Small intestine (tissue), 7 donors: ENCODE measurements at regions not wholly inside any gene's neighbourhood (a gene's known extent, or its start where the extent isn't known, plus 50 kb on each side); places are given as distances from the start of the nearest gene placed in this dataset.

Source experiments
- DNase-seq, 2 donors: peaks; one replicate each; pipeline versions ENCODE4 v3.0.0 to v3.0.0-alpha.2; 2013
- FAIRE-seq: peaks from 2 replicates; lab custom pipeline; 2012; peaks lifted over from hg19 to GRCh38; lab: Jason Lieb, UNC
- H3K27ac ChIP-seq, 3 donors: one replicate each; pipeline ENCODE4 v1.5.1; 2013; ENCODE audit warnings: low read length in 2 of 3, mild to moderate bottlenecking in 2 of 3, control low read depth in 1 of 3, inconsistent platforms in 1 of 3, low read depth in 1 of 3, moderate library complexity in 1 of 3
- H3K27me3 ChIP-seq, 3 donors: one replicate each; pipeline ENCODE4 v1.6.1; 2013; ENCODE audit warnings: low read length in 3 of 3, inconsistent platforms in 1 of 3; ENCODE audit not compliant: control insufficient read depth in 3 of 3, insufficient read depth in 3 of 3
- H3K36me3 ChIP-seq, 3 donors: one replicate each; pipeline ENCODE4 v1.6.1; 2013; ENCODE audit warnings: low read length in 3 of 3, inconsistent platforms in 1 of 3, low read depth in 1 of 3, mild to moderate bottlenecking in 1 of 3, moderate library complexity in 1 of 3; ENCODE audit not compliant: control insufficient read depth in 3 of 3, insufficient read depth in 2 of 3
- H3K4me1 ChIP-seq, 3 donors: one replicate each; pipeline ENCODE4 v1.6.1; 2013; ENCODE audit warnings: low read length in 2 of 3, inconsistent platforms in 1 of 3, low read depth in 1 of 3, mild to moderate bottlenecking in 1 of 3, moderate library complexity in 1 of 3; ENCODE audit not compliant: control insufficient read depth in 3 of 3, insufficient read depth in 2 of 3
- H3K4me3 ChIP-seq, 3 donors: one replicate each; pipeline ENCODE4 v1.5.1; 2013; ENCODE audit warnings: low read length in 3 of 3, control low read depth in 1 of 3, inconsistent platforms in 1 of 3, low read depth in 1 of 3, mild to moderate bottlenecking in 1 of 3, moderate library complexity in 1 of 3
- H3K9me3 ChIP-seq, 2 donors: one replicate each; pipeline ENCODE4 v1.6.1; 2013; ENCODE audit warnings: low read depth in 1 of 2, low read length in 1 of 2; ENCODE audit not compliant: control insufficient read depth in 2 of 2, insufficient read depth in 1 of 2
- WGBS, 3 donors: extraction: QIAGEN DNeasy Blood & Tissue Kit; methylation state at CpG; one replicate each; pipeline ENCODE4 v1.1.7; 2013; 5-methylcytosine and 5-hydroxymethylcytosine counted together
- donor health status: healthy with polysubstance abuse.
- donor health status: control.
- donor health status: control.
- donor health status: Bipolar disorder and iron deficiency.
- donor health status: healthy.

- no peaks in the 10 kb centered on the region for H3K4me1 ChIP-seq
- no peaks in the 10 kb centered on the region for H3K9me3 ChIP-seq
- peaks cover 0 to 5% (median 0%) of the 10 kb centered on the region in 3 donors for H3K27me3 ChIP-seq
- no peak overlapping the region for H3K27ac ChIP-seq
- WGBS, 3 donors = 71 to 78% (median 72%) methylated on average over 12 of the region's 12 CpGs
- H3K36me3 ChIP-seq = no peaks in the 10 kb centered on the region
- no peak overlapping the region for H3K4me3 ChIP-seq
- DNase-seq = no peak
- no peak for FAIRE-seq
Measured at GRCh38 chr11:119511614-119512306, 88.8 kb upstream of the THY1 start.

DNA sequence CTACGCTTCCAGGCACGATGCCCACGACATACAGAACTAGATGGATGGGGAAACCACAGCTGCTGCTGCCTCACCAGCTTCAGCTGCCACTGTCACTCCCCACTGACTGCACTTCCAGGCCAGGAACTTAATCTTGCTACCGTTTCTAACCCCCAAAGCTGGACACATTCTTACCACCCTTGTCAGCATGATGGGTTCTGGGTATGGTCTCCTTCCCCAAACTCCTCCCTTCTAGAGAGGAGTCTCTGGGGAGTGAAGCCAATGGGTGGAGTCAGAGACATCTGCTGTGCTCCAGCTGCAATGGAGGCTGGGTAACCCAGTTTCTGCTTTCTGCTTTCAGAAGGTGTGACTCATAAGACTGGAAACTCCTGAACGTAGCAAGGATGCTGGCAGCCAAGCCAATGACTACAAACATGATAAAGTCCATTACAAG lies 87.0 kb upstream of the THY1 start:
- FAIRE-seq (no peak), DNase-seq (no peak)
- 42 to 45% (median 44%) methylated on average over 5 of the region's 5 CpGs for WGBS, 3 donors

DNA sequence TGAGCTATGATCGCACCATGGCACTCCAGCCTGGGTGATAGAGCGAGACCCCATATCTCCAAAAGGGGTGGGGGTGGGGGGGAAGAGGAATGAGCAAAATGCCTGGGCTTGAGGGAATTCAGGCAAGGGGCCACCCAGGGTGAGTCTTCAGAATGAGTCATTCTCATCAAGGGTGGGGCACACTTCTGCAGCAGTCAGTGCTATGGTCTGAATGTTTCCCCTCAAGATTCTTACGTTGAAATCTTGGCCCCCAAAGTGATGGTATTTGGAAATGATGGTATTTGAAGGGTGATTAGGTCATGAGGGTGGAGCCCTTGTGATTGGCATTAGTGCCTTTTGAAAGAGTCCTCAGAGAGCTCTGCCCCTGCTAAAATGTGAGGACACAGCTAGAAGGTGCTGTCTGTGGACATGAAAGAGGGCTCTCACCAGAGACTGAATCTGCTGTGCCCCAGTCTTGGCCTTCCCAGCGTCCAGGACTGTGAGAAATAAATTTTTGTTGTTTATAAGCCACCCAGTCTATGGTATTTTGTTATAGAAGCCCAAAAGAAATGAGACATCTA lies 86.4 kb upstream of the THY1 start:
- 60 to 72% (median 65%) methylated on average over 4 of the region's 4 CpGs for WGBS, 3 donors
- Histone ChIP-seq H3K27me3 (peaks cover 0 to 5% (median 0%) of the 10 kb centered on the region in 3 donors), H3K9me3 (no peaks in the 10 kb centered on the region), H3K36me3 (no peaks in the 10 kb centered on the region), H3K27ac (no peak overlapping the region), H3K4me1 (no peaks in the 10 kb centered on the region), H3K4me3 (no peak overlapping the region)
- FAIRE-seq (no peak), DNase-seq (no peak)

More for the DNA sequence above, 87.0 kb upstream of the THY1 start:
- Histone ChIP-seq H3K4me3 (no peak overlapping the region), H3K9me3 (no peaks in the 10 kb centered on the region), H3K27ac (no peak overlapping the region), H3K27me3 (peaks cover 0 to 5% (median 0%) of the 10 kb centered on the region in 3 donors), H3K36me3 (no peaks in the 10 kb centered on the region), H3K4me1 (no peaks in the 10 kb centered on the region)

- Histone ChIP-seq H3K4me3 (no peak overlapping the region), H3K27me3 (peaks cover 0 to 9% (median 0%) of the 10 kb centered on the region in 3 donors), H3K4me1 (no peaks in the 10 kb centered on the region), H3K27ac (no peak overlapping the region), H3K9me3 (peaks cover 0 to 4% of the 10 kb centered on the region in 2 donors), H3K36me3 (no peaks in the 10 kb centered on the region)
- FAIRE-seq (no peak), DNase-seq (no peak)
- WGBS, 3 donors = 38 to 63% (median 50%) methylated on average over 3 of the region's 3 CpGs
Measured at GRCh38 chr11:119506436-119506835, 83.5 kb upstream of the THY1 start.

DNA sequence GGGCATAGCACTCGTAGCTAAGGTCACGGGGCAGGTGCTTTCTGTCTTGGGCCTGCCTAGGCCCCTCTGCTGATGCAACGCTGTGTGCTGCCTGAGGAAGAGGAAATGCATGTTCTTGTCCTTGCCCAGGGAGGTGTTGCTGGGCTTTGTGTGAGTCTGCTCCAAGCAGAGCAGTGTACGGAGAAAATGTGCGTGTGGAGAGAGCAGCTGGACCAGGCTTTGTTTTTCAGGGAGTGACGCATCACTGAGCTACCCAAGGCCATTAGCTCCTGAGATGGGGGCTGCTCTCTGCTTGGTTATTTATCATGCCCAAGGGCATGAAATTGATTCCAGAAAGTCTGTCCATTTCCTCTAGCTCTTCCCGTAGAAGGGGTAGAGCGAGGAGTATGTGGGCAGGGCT lies 82.9 kb upstream of the THY1 start:
- Histone ChIP-seq H3K36me3 (no peaks in the 10 kb centered on the region), H3K27me3 (peaks cover 0 to 11% (median 0%) of the 10 kb centered on the region in 3 donors), H3K27ac (no peak overlapping the region), H3K4me1 (no peaks in the 10 kb centered on the region), H3K9me3 (peaks cover 0 to 4% of the 10 kb centered on the region in 2 donors), H3K4me3 (no peak overlapping the region)
- FAIRE-seq (no peak), DNase-seq (no peak)
- WGBS, 3 donors = 89 to 92% (median 92%) methylated on average over 8 of the region's 8 CpGs

DNA sequence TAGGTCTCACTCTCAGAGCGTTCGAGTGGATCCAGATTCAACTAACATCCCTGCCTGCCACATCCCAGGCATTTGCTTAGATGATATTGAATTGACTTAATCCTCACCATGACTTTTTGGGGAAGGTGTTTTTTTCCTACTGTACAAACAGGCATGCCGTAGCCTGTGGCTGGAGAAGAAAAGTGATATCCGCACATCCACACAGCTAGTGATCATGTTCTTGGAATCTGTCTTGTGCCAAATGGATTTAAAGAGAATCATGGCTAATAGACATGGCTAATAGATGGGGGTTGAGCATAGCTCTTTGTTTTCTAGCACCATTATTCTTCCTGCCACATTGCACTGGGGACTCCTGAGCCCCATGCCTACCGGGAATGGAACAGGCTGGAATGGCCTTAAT lies 82.1 kb upstream of the THY1 start:
- H3K4me1 ChIP-seq = no peaks in the 10 kb centered on the region
- peaks cover 0 to 11% (median 0%) of the 10 kb centered on the region in 3 donors for H3K27me3 ChIP-seq
- H3K9me3 ChIP-seq = peaks cover 0 to 4% of the 10 kb centered on the region in 2 donors
- FAIRE-seq (no peak), DNase-seq (no peak)
- 82 to 91% (median 87%) methylated on average over 5 of the region's 5 CpGs for WGBS, 3 donors
- no peaks in the 10 kb centered on the region for H3K36me3 ChIP-seq
- H3K4me3 ChIP-seq = no peak overlapping the region
- no peak overlapping the region for H3K27ac ChIP-seq

GRCh38 chr11:119504371-119504770 lies 81.4 kb upstream of the THY1 start:
- peaks cover 0 to 11% (median 0%) of the 10 kb centered on the region in 3 donors for H3K27me3 ChIP-seq
- peaks cover 0 to 4% of the 10 kb centered on the region in 2 donors for H3K9me3 ChIP-seq
- WGBS, 3 donors = 73 to 85% (median 76%) methylated on average over 1 of the region's 1 CpG
- no peak for FAIRE-seq
- DNase-seq = no peak
- no peaks in the 10 kb centered on the region for H3K36me3 ChIP-seq
- H3K4me1 ChIP-seq = no peaks in the 10 kb centered on the region
- H3K27ac ChIP-seq = no peak overlapping the region
- H3K4me3 ChIP-seq = no peak overlapping the region

GRCh38 chr11:119501777-119502405 lies 78.9 kb upstream of the THY1 start:
- Histone ChIP-seq H3K4me3 (no peak overlapping the region), H3K4me1 (no peaks in the 10 kb centered on the region), H3K9me3 (peaks cover 0 to 4% of the 10 kb centered on the region in 2 donors), H3K27me3 (peaks cover 0 to 22% (median 0%) of the 10 kb centered on the region in 3 donors), H3K36me3 (no peaks in the 10 kb centered on the region), H3K27ac (no peak overlapping the region)
- DNase-seq (no peak), FAIRE-seq (no peak)
- 64 to 68% (median 68%) methylated on average over 21 of the region's 21 CpGs for WGBS, 3 donors
